ENCODE measurements at regions not wholly inside any gene's neighbourhood (a gene's known extent, or its start where the extent isn't known, plus 50 kb on each side); places are given as distances from the start of the nearest gene placed in this dataset.

DNA sequence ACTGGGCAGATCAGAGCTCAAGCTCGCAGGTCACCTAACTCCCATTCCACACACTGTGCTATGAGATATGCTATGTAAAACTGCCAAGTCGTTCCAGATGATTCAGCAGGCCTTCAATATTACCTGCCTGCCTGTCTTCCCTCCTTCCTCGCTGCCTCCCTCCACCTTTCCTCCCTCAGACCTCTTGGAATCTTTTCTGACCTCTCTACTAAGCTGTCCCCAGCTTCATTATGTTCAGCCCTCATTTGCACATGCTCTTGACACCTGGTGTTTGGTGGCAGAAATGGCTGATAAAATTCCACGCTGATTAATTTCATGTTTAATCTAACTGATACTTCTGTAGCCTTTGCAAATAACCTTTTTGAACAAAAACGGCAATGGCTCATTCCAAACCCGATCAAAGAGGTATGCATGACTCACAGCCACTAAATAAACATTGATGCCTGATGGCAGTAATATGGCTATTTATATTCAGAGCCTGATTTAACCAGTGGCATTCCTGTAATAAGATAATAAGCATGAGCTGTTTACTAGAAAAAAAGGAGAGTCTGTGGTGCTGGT lies 130.8 kb upstream of the EGLN3 start:
- TF ChIP-seq EZH2phosphoT487 (IDR thresholded peaks at IDR 0.05; ENCODE audit: borderline replicate concordance, low read length), result no peak
- TF ChIP-seq, protein P1, sequence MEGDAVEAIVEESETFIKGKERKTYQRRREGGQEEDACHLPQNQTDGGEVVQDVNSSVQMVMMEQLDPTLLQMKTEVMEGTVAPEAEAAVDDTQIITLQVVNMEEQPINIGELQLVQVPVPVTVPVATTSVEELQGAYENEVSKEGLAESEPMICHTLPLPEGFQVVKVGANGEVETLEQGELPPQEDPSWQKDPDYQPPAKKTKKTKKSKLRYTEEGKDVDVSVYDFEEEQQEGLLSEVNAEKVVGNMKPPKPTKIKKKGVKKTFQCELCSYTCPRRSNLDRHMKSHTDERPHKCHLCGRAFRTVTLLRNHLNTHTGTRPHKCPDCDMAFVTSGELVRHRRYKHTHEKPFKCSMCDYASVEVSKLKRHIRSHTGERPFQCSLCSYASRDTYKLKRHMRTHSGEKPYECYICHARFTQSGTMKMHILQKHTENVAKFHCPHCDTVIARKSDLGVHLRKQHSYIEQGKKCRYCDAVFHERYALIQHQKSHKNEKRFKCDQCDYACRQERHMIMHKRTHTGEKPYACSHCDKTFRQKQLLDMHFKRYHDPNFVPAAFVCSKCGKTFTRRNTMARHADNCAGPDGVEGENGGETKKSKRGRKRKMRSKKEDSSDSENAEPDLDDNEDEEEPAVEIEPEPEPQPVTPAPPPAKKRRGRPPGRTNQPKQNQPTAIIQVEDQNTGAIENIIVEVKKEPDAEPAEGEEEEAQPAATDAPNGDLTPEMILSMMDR (IDR thresholded peaks at IDR 0.05; ENCODE audit: low read depth, low read length, poor library complexity, severe bottlenecking), result no peak
